H1 (cell line): ENCODE measurements at regions not wholly inside any gene's neighbourhood (a gene's known extent, or its start where the extent isn't known, plus 50 kb on each side); places are given as distances from the start of the nearest gene placed in this dataset.

Experiments used
- CTCF ChIA-PET: fragments of 300-600 bp; sonication (Branson Sonifier 250); formaldehyde crosslinking; loops from one replicate; lab custom pipeline; 2021; ENCODE audit not compliant: partially characterized antibody; lab: Charles Lee
- POLR2A ChIA-PET: fragments of 300-600 bp; sonication (Branson Sonifier 250); formaldehyde crosslinking; loops from one replicate; lab custom pipeline; 2021; ENCODE audit warnings: inconsistent platforms; ENCODE audit not compliant: partially characterized antibody; lab: Charles Lee
- DNase-seq, 2 experiments: peaks; one replicate each; pipeline versions ENCODE4 v3.0.0 to v3.0.0-alpha.2; 2010 to 2022; ENCODE audit warnings: low spot score in 2 of 2, low read depth in 1 of 2, mixed read lengths in 1 of 2
- FAIRE-seq: peaks from 2 replicates; lab custom pipeline; 2011; peaks lifted over from hg19 to GRCh38; lab: Jason Lieb, UNC
- H2AFZ ChIP-seq: 2 replicates; pipeline ENCODE4 v1.8.1; 2012; ENCODE audit warnings: low read length, inconsistent platforms
- H2AK5ac ChIP-seq: 2 replicates; pipeline ENCODE4 v1.6.1; 2013; ENCODE audit warnings: low read depth, low read length
- H2BK120ac ChIP-seq: replicated peaks from 2 replicates; pipeline ENCODE3; 2013; ENCODE audit warnings: low read depth, low read length, inconsistent platforms
- H2BK12ac ChIP-seq: 2 replicates; pipeline ENCODE4 v1.6.1; 2013; ENCODE audit warnings: low read depth, low read length
- H2BK15ac ChIP-seq: 2 replicates; pipeline ENCODE4 v1.6.1; 2013; ENCODE audit warnings: low read length
- H2BK20ac ChIP-seq: 2 replicates; pipeline ENCODE4 v1.6.1; 2013; ENCODE audit warnings: low read length
- H2BK5ac ChIP-seq: 2 replicates; pipeline ENCODE4 v1.6.1; 2013; ENCODE audit warnings: low read depth, low read length
- H3K14ac ChIP-seq: 2 replicates; pipeline ENCODE4 v1.6.1; 2013; ENCODE audit warnings: inconsistent platforms; ENCODE audit not compliant: insufficient read length
- H3K18ac ChIP-seq: 2 replicates; pipeline ENCODE4 v1.6.1; 2013; ENCODE audit warnings: low read length; ENCODE audit errors: extremely low read depth
- H3K23ac ChIP-seq: 2 replicates; pipeline ENCODE4 v1.6.1; 2013; ENCODE audit warnings: inconsistent platforms; ENCODE audit not compliant: insufficient read length
- H3K23me2 ChIP-seq: 2 replicates; pipeline ENCODE4 v1.6.1; 2013; ENCODE audit warnings: low read depth, low read length
- H3K27ac ChIP-seq: 2 replicates; pipeline ENCODE4 v1.6.1; 2011; ENCODE audit warnings: low read depth, low read length, inconsistent platforms
- H3K27me3 ChIP-seq, 4 experiments: replicated peaks in 1 of 4; 1 replicate in 1 of 4; 2 replicates in 3 of 4; pipeline versions ENCODE4 v1.6.1 to v1.8.1; 2011 to 2013; ENCODE audit warnings: low read length in 3 of 4, mild to moderate bottlenecking in 3 of 4, inconsistent platforms in 2 of 4, mixed read lengths in 2 of 4, moderate library complexity in 1 of 4; ENCODE audit not compliant: control insufficient read depth in 3 of 4, insufficient read depth in 3 of 4; ENCODE audit errors: extremely low read depth in 1 of 4
- H3K36me3 ChIP-seq, 4 experiments: 2 replicates each; pipeline versions ENCODE4 v1.6.1 to v1.8.1; 2011 to 2013; ENCODE audit warnings: mild to moderate bottlenecking in 4 of 4, low read length in 3 of 4, moderate library complexity in 2 of 4, control low read depth in 1 of 4, inconsistent platforms in 1 of 4; ENCODE audit not compliant: insufficient read depth in 4 of 4, control insufficient read depth in 2 of 4
- H3K4ac ChIP-seq: replicated peaks from 2 replicates; pipeline ENCODE3; 2013; ENCODE audit warnings: low read length, low read depth, mixed read lengths, inconsistent platforms; ENCODE audit not compliant: insufficient read length
- H3K4me1 ChIP-seq, 4 experiments: replicated peaks in 1 of 4; 1 replicate in 1 of 4; 2 replicates in 3 of 4; pipeline versions ENCODE4 v1.6.1 to v1.8.1; 2011 to 2013; ENCODE audit warnings: low read length in 3 of 4, inconsistent platforms in 2 of 4, mixed read lengths in 1 of 4; ENCODE audit not compliant: insufficient read depth in 4 of 4, control insufficient read depth in 3 of 4
- H3K4me2 ChIP-seq, 2 experiments: 2 replicates each; pipeline versions ENCODE4 v1.6.1 to v1.8.1; 2011 to 2013; ENCODE audit warnings: low read depth in 2 of 2, low read length in 2 of 2, control low read depth in 1 of 2, inconsistent platforms in 1 of 2, mild to moderate bottlenecking in 1 of 2; ENCODE audit not compliant: insufficient read depth in 1 of 2
- H3K4me3 ChIP-seq, 4 experiments: fragments of 200-600, 300-600 bp in 1 of 4; sonication (generic), shearing (Covaris generic), sonication (Bioruptor Twin) in 1 of 4; 2 replicates each; pipeline versions ENCODE4 v1.5.1 to v1.8.1; 2011 to 2016; ENCODE audit warnings: low read length in 4 of 4, low read depth in 3 of 4, control low read depth in 2 of 4, inconsistent platforms in 2 of 4, mild to moderate bottlenecking in 2 of 4, mixed read lengths in 1 of 4, moderate library complexity in 1 of 4; ENCODE audit not compliant: insufficient read depth in 2 of 4; ENCODE audit errors: extremely low read depth in 1 of 4
- H3K56ac ChIP-seq: replicated peaks from 2 replicates; pipeline ENCODE3; 2013; ENCODE audit warnings: low read depth, mild to moderate bottlenecking, mixed read lengths, low read length, inconsistent platforms; ENCODE audit not compliant: insufficient read length
- H3K79me1 ChIP-seq: 2 replicates; pipeline ENCODE4 v1.6.1; 2013; ENCODE audit warnings: low read depth, low read length, control low read depth
- H3K79me2 ChIP-seq, 2 experiments: 2 replicates each; pipeline versions ENCODE4 v1.6.1 to v1.8.1; 2012 to 2013; ENCODE audit warnings: low read length in 2 of 2, mild to moderate bottlenecking in 2 of 2, inconsistent platforms in 1 of 2; ENCODE audit not compliant: insufficient read depth in 2 of 2, control insufficient read depth in 1 of 2
- H3K9ac ChIP-seq, 4 experiments: replicated peaks in 1 of 4; 1 replicate in 1 of 4; 2 replicates in 3 of 4; pipeline versions ENCODE4 v1.6.1 to v1.8.1; 2011 to 2013; ENCODE audit warnings: low read depth in 3 of 4, low read length in 3 of 4, control low read depth in 2 of 4, mild to moderate bottlenecking in 2 of 4, moderate library complexity in 2 of 4, inconsistent platforms in 1 of 4; ENCODE audit errors: extremely low read depth in 1 of 4
- H3K9me3 ChIP-seq, 2 experiments: 2 replicates each; pipeline versions ENCODE4 v1.6.1 to v1.8.1; 2012 to 2013; ENCODE audit warnings: mild to moderate bottlenecking in 2 of 2, moderate library complexity in 2 of 2, control low read depth in 1 of 2, inconsistent platforms in 1 of 2, low read depth in 1 of 2, low read length in 1 of 2, mixed read lengths in 1 of 2; ENCODE audit not compliant: insufficient read depth in 2 of 2
- H4K20me1 ChIP-seq, 2 experiments: replicated peaks in 1 of 2; 2 replicates each; pipeline versions ENCODE3 to v1.8.1; 2011 to 2013; ENCODE audit warnings: inconsistent platforms in 2 of 2, low read length in 2 of 2, mild to moderate bottlenecking in 1 of 2; ENCODE audit not compliant: insufficient read depth in 2 of 2, control insufficient read depth in 1 of 2
- H4K5ac ChIP-seq: 2 replicates; pipeline ENCODE4 v1.6.1; 2013; ENCODE audit warnings: low read length, low read depth, mixed read lengths, inconsistent platforms; ENCODE audit not compliant: insufficient read length
- H4K8ac ChIP-seq: 2 replicates; pipeline ENCODE4 v1.8.0; 2013; ENCODE audit warnings: mild to moderate bottlenecking, moderate library complexity, low read length, inconsistent platforms; ENCODE audit not compliant: insufficient read depth; ENCODE audit errors: extremely low read depth
- H4K91ac ChIP-seq: replicated peaks from 2 replicates; pipeline ENCODE3; 2013; ENCODE audit warnings: low read length, mixed read lengths, inconsistent platforms; ENCODE audit not compliant: insufficient read length
- ASH2L ChIP-seq: fragments of 200-600, 300-600 bp; sonication (generic); IDR thresholded peaks from one replicate; pipeline ENCODE4 v1.7.1; 2017; ENCODE audit warnings: low read length
- JUND ChIP-seq: IDR thresholded peaks from 2 replicates; pipeline ENCODE4 v1.6.1; 2011; ENCODE audit warnings: mild to moderate bottlenecking, improper control_type of control experiment, low read length
- TEAD4 ChIP-seq: IDR thresholded peaks from 2 replicates; pipeline ENCODE4 v1.6.1; 2012; ENCODE audit warnings: low read depth, low read length, inconsistent platforms, mixed read lengths
- WGBS, 2 experiments: shearing (Covaris generic) in 1 of 2; methylation state at CpG; one replicate each; pipeline versions ENCODE4 v1.1.6 to v1.1.7; 2013 to 2015; ENCODE audit warnings: low lambda C conversion rate in 2 of 2, mixed read lengths in 2 of 2, inconsistent platforms in 1 of 2, low coverage in 1 of 2, missing lambda C conversion rate in 1 of 2; ENCODE audit not compliant: insufficient replicate concordance in 2 of 2, insufficient coverage in 1 of 2, insufficient read length in 1 of 2; ENCODE audit errors: extremely low coverage in 1 of 2, missing lambda C conversion rate in 1 of 2; 5-methylcytosine and 5-hydroxymethylcytosine counted together

GRCh38 chr7:91375378-91375777, 111.1 kb downstream of the FZD1 start:
- no peak overlapping the region for H3K18ac ChIP-seq
- FAIRE-seq: no peak
- H4K91ac ChIP-seq: no peak overlapping the region
- no peaks in the 10 kb centered on the region for H3K9me3 ChIP-seq
- H2BK5ac ChIP-seq: no peak overlapping the region
- H3K27ac ChIP-seq: no peak overlapping the region
- H2BK12ac ChIP-seq: no peak overlapping the region
- H3K9ac ChIP-seq: no peak overlapping the region
- H3K23me2 ChIP-seq: no peaks in the 10 kb centered on the region; the same call in 1 of the 2 replicates
- H2AK5ac ChIP-seq: no peak overlapping the region
- H3K14ac ChIP-seq: no peak overlapping the region
- H4K20me1 ChIP-seq: no peaks in the 10 kb centered on the region
- H3K4me1 ChIP-seq: peaks cover 0 to 4% (median 0%) of the 10 kb centered on the region in 4 experiments; a peak in 1 of 7 replicates
- H2BK15ac ChIP-seq: no peak overlapping the region
- H2BK120ac ChIP-seq: no peak overlapping the region
- CTCF ChIA-PET: no interaction called here
- WGBS, 2 experiments: 77% methylated on average over 2 of the region's 2 CpGs; no CpG with 5 or more reads in 1 of the 2 experiments
- no peaks in the 10 kb centered on the region for H3K79me2 ChIP-seq
- no peak overlapping the region for H3K23ac ChIP-seq
- DNase-seq: no peak
- no peak overlapping the region for H3K56ac ChIP-seq
- H4K8ac ChIP-seq: no peak overlapping the region
- no peak overlapping the region for H3K4ac ChIP-seq
- TF ChIP-seq TEAD4: peak; percentile 81
- TF ChIP-seq JUND: no peak
- no peak for TF ChIP-seq ASH2L
- no peak overlapping the region for H3K4me3 ChIP-seq
- POLR2A ChIA-PET: interaction anchor here (0.8 kb wide), 1 partner anchor 9 kb away, joined by 4 read pairs; no protein-coding TSS in a partner anchor
- no peak overlapping the region for H4K5ac ChIP-seq
- no peaks in the 10 kb centered on the region; a peak in 1 of 7 replicates for H3K27me3 ChIP-seq
- no peaks in the 10 kb centered on the region for H3K79me1 ChIP-seq
- H2BK20ac ChIP-seq: no peak overlapping the region
- H3K4me2 ChIP-seq: no peak overlapping the region
- H3K36me3 ChIP-seq: no peaks in the 10 kb centered on the region
- no peak overlapping the region for H2AFZ ChIP-seq
